Left ventricle myocardium superior (tissue), 1 donor: ENCODE measurements at regions not wholly inside any gene's neighbourhood (a gene's known extent, or its start where the extent isn't known, plus 50 kb on each side); places are given as distances from the start of the nearest gene placed in this dataset.
A peak's percentile ranks its signal among the peaks of the same experiment; 100 is the strongest.
"Not testable (repeated sequence)": the region's sequence is repeated elsewhere in the genome, so short reads cannot be mapped to it uniquely, and the experiment has no call there.

ENCODE experiments used
- ATAC-seq: fragments of 200-7000 bp; cut with Tn5 transposase; one replicate; pipeline ENCODE4 v1.9.1; 2020; ENCODE audit warnings: mild to moderate bottlenecking, moderate library complexity
- DNase-seq: peaks from one replicate; pipeline ENCODE4 v3.0.0-alpha.2; 2020
- intact Hi-C: fragments of 100-400 bp; cut with micrococcal nuclease; formaldehyde crosslinking; loops from one replicate; pipeline ENCODE4 v1.11.0; 2022
- donor health status: DM: no; HTN: yes; CAD: no; lungs with severe emphysema.

DNA sequence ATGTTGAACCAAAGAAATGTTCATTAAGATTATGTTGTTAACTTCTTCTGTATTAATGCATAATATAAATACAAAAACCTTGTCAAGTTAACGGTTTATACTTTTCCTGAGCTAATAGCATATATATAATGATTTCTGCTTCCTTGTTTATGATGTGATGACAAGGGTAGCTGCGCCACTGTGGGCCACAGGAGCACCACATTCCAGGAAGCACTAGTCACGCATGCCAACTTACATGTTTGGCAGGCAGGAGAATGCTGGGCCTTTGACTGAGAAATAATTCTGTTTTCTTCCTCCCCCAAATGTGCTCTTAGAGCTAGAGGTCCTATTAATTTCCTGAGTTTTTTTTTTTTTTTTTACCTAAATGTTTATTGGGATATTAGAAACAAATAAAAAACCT lies 262.0 kb downstream of the TGIF2LY start:
- ATAC-seq: peak; percentile 64
- intact Hi-C loops: not testable (repeated sequence)

More for the DNA sequence above, 262.0 kb downstream of the TGIF2LY start:
- not testable (repeated sequence) for DNase-seq
